Neural cell (in vitro differentiated cells): ENCODE measurements at regions not wholly inside any gene's neighbourhood (a gene's known extent, or its start where the extent isn't known, plus 50 kb on each side); places are given as distances from the start of the nearest gene placed in this dataset.

Source experiments
- EZH2 ChIP-seq: fragments of 200-600, 300-800 bp; shearing (Covaris generic), sonication (generic); IDR thresholded peaks from 2 replicates; pipeline ENCODE4 v1.6.1; 2014; ENCODE audit warnings: antibody characterized with exemption, low read length, borderline replicate concordance, mild to moderate bottlenecking; ENCODE audit not compliant: insufficient read depth, poor library complexity, severe bottlenecking
- POLR2AphosphoS5 ChIP-seq: IDR thresholded peaks from 2 replicates; pipeline ENCODE4 v1.6.1; 2012
- RAD21 ChIP-seq: fragments of 450-650 bp; conservative IDR thresholded peaks from 2 replicates; pipeline ENCODE4 v1.6.1; 2014; ENCODE audit warnings: antibody characterized with exemption, mild to moderate bottlenecking, moderate library complexity
- TAF1 ChIP-seq: IDR thresholded peaks from 2 replicates; pipeline ENCODE4 v1.6.1; 2012; ENCODE audit warnings: low read depth

- no peak for TF ChIP-seq EZH2
- no peak for TF ChIP-seq POLR2AphosphoS5
- no peak for TF ChIP-seq RAD21
- TF ChIP-seq TAF1 = no peak
These were observed 473.3 kb downstream of the LPIN1 start for GRCh38 chr2:12219761-12220160.
